Esophagus squamous epithelium (tissue), 4 donors: ENCODE measurements at regions not wholly inside any gene's neighbourhood (a gene's known extent, or its start where the extent isn't known, plus 50 kb on each side); places are given as distances from the start of the nearest gene placed in this dataset.

Experiments used
- CTCF ChIP-seq, 6 experiments: fragments of 450-650 bp in 4 of 6; fragments of 200-600 bp in 2 of 6; sonication (generic) in 2 of 6; IDR thresholded peaks; one replicate each; pipeline ENCODE4 v1.5.1; 2016 to 2019; ENCODE audit warnings: antibody characterized with exemption in 6 of 6, mild to moderate bottlenecking in 4 of 6, moderate library complexity in 4 of 6
- POLR2A ChIP-seq, 4 donors: fragments of 450-650 bp; IDR thresholded peaks; one replicate each; pipeline ENCODE4 v1.6.1; 2017; ENCODE audit warnings: antibody characterized with exemption in 4 of 4, mild to moderate bottlenecking in 4 of 4, moderate library complexity in 3 of 4

- TF ChIP-seq CTCF (IDR thresholded peaks at IDR 0.05) (no peak), POLR2A (IDR thresholded peaks at IDR 0.05) (no peak)
Observed at GRCh38 chr6:92485487-92485886, 933.9 kb downstream of the EPHA7 start.
